ENCODE measurements at regions not wholly inside any gene's neighbourhood (a gene's known extent, or its start where the extent isn't known, plus 50 kb on each side); places are given as distances from the start of the nearest gene placed in this dataset.
"Not testable (repeated sequence)": the region's sequence is repeated elsewhere in the genome, so short reads cannot be mapped to it uniquely, and the experiment has no call there.

DNA sequence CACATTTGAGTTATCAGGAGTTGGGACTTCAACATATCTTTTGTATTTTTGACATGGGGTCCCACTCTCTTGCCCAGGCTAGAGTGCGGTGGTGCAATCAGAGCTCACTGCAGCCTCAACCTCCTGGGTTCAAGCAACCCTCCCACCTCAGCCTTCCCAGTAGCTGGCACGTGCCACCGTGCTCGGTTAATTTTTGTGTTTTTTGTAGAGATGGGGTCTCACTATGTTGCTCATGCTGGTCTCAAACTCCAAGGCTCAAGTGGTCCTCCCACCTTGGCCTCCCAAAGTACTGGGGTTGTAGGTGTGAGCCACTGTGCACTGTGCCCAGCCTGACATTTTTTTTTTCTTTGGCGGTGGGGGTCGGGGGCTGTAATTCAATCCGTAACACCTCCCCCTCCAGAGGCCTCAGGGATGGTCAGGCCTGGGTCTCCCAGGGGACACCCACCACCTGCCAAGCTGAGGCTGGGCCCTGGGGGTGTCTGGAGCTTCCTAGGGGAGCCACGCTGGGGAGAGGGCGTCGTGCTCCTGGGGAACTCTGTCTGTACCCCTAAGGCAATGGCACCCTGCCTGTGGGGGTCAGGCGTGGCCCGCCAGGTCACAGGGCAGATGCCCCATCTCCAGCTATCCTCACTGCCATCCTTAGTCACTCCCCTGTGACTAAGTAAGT lies 102.2 kb downstream of the CRLF3 start:
- Histone ChIP-seq H3K36me3 (ENCODE audit: control insufficient read depth in 1 of 2, insufficient read depth in 2 of 2, low read depth in 1 of 2, low read length in 2 of 2) (peaks cover 0 to 15% of the 10 kb centered on the region in 2 experiments), H3K79me1 (replicated peaks; ENCODE audit: low read length, poor library complexity, severe bottlenecking) (peaks cover 30% of the 10 kb centered on the region)
- not testable (repeated sequence) for H2AFZ ChIP-seq (ENCODE audit: low read depth, low read length); H4K8ac ChIP-seq (ENCODE audit: low read length); H3K27ac ChIP-seq (ENCODE audit: low read length, poor library complexity, severe bottlenecking); H2BK5ac ChIP-seq (ENCODE audit: low read depth, low read length, poor library complexity, severe bottlenecking); H2BK15ac ChIP-seq (ENCODE audit: low read depth, poor library complexity, severe bottlenecking); H3K23ac ChIP-seq (ENCODE audit: low read length in 2 of 2); H4K91ac ChIP-seq (ENCODE audit: low read length); H3K4ac ChIP-seq (ENCODE audit: low read depth in 1 of 2, low read length in 2 of 2); H3K4me1 ChIP-seq (ENCODE audit: control insufficient read depth, insufficient read depth, low read depth, low read length); H3K9ac ChIP-seq (ENCODE audit: low read length); H3K14ac ChIP-seq (ENCODE audit: low read length in 2 of 2); H3K18ac ChIP-seq (ENCODE audit: low read depth in 1 of 2, low read length in 2 of 2); H2BK120ac ChIP-seq (ENCODE audit: low read depth, low read length); H2AK5ac ChIP-seq (ENCODE audit: low read length, severe bottlenecking); H2BK12ac ChIP-seq (ENCODE audit: low read length in 2 of 2); H3K4me2 ChIP-seq (ENCODE audit: low read length, poor library complexity, severe bottlenecking); H3K9me3 ChIP-seq (ENCODE audit: control insufficient read depth, low read length); H3K4me3 ChIP-seq (ENCODE audit: insufficient read depth in 1 of 2, low read depth in 1 of 2, low read length in 2 of 2); DNase-seq; H3K27me3 ChIP-seq (ENCODE audit: control insufficient read depth in 1 of 2, insufficient read depth in 1 of 2, low read length in 2 of 2)
- 95% methylated on average over 8 of the region's 12 CpGs for WGBS

DNA sequence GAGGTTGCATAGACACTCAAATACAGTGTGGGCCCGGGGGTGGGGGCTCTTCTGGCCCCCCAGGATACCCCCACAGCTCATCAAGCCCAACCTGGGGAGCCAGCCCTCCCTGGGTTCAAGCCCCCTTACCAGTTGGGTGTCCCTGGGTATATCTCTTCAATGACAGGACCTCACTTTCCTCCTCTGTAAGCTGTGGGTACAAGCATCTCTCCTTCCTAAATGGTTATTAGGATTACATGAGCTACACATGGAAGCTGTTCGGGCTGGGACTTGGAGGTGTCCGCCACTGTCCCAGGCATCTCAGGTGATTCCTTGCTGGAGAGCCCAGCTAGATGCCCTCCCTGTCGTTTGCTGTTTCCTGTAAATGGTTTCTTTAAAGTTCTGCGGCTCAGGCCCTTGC lies 103.5 kb downstream of the CRLF3 start:
- not testable (repeated sequence) for H2BK5ac ChIP-seq (ENCODE audit: low read depth, low read length, poor library complexity, severe bottlenecking); H2AFZ ChIP-seq (ENCODE audit: low read depth, low read length); H4K8ac ChIP-seq (ENCODE audit: low read length); H3K18ac ChIP-seq (ENCODE audit: low read depth in 1 of 2, low read length in 2 of 2); H3K9ac ChIP-seq (ENCODE audit: low read length); H3K23ac ChIP-seq (ENCODE audit: low read length in 2 of 2); H3K4me1 ChIP-seq (ENCODE audit: control insufficient read depth, insufficient read depth, low read depth, low read length); H3K4me2 ChIP-seq (ENCODE audit: low read length, poor library complexity, severe bottlenecking); H3K4me3 ChIP-seq (ENCODE audit: insufficient read depth in 1 of 2, low read depth in 1 of 2, low read length in 2 of 2); H3K4ac ChIP-seq (ENCODE audit: low read depth in 1 of 2, low read length in 2 of 2); H2AK5ac ChIP-seq (ENCODE audit: low read length, severe bottlenecking); H2BK120ac ChIP-seq (ENCODE audit: low read depth, low read length); H3K27ac ChIP-seq (ENCODE audit: low read length, poor library complexity, severe bottlenecking); H4K91ac ChIP-seq (ENCODE audit: low read length); DNase-seq; H2BK12ac ChIP-seq (ENCODE audit: low read length in 2 of 2); H3K27me3 ChIP-seq (ENCODE audit: control insufficient read depth in 1 of 2, insufficient read depth in 1 of 2, low read length in 2 of 2); H2BK15ac ChIP-seq (ENCODE audit: low read depth, poor library complexity, severe bottlenecking); H3K9me3 ChIP-seq (ENCODE audit: control insufficient read depth, low read length); H3K14ac ChIP-seq (ENCODE audit: low read length in 2 of 2)
- peaks cover 30% of the 10 kb centered on the region for H3K79me1 ChIP-seq (replicated peaks; ENCODE audit: low read length, poor library complexity, severe bottlenecking)
- 99% methylated on average over 4 of the region's 5 CpGs for WGBS
- peaks cover 0 to 20% of the 10 kb centered on the region in 2 experiments for H3K36me3 ChIP-seq (ENCODE audit: control insufficient read depth in 1 of 2, insufficient read depth in 2 of 2, low read depth in 1 of 2, low read length in 2 of 2)

DNA sequence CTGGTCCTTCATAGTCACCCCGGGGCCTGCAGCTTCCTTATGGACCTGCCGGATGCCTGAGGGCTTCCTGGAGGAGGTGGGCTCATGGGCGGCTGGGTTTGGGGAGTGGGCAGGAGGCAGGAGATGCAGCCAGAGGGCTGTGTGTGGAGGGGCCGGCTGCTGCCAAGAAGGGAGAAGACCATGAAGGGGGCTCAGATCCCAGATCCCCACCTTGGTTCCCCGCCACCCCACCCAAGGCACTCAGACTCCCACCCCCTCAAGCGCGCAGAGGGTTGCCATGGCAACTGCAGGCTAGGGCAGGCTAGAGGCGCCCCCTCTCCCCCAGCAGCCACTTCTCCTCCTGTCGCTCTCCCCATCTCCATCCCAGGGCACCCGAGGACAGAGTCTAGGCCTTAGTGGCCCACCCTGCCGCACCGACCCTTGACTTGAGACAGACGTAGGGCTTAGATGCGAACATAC lies 104.5 kb downstream of the CRLF3 start:
- no peak overlapping the region for H3K9ac ChIP-seq (ENCODE audit: low read length)
- DNase-seq, result no peak
- H2BK120ac ChIP-seq (ENCODE audit: low read depth, low read length), result no peak overlapping the region
- no peak overlapping the region for H3K4me3 ChIP-seq (ENCODE audit: insufficient read depth in 1 of 2, low read depth in 1 of 2, low read length in 2 of 2)
- H3K18ac ChIP-seq (ENCODE audit: low read depth in 1 of 2, low read length in 2 of 2), result no peak overlapping the region
- H3K9me3 ChIP-seq (ENCODE audit: control insufficient read depth, low read length), result no peaks in the 10 kb centered on the region
- H3K14ac ChIP-seq (ENCODE audit: low read length in 2 of 2), result no peak overlapping the region
- H3K36me3 ChIP-seq (ENCODE audit: control insufficient read depth in 1 of 2, insufficient read depth in 2 of 2, low read depth in 1 of 2, low read length in 2 of 2), result peaks cover 0 to 20% of the 10 kb centered on the region in 2 experiments
- H2BK15ac ChIP-seq (ENCODE audit: low read depth, poor library complexity, severe bottlenecking), result no peak overlapping the region
- H2AFZ ChIP-seq (ENCODE audit: low read depth, low read length), result no peak overlapping the region
- no peak overlapping the region for H2BK5ac ChIP-seq (ENCODE audit: low read depth, low read length, poor library complexity, severe bottlenecking)
- H3K4me2 ChIP-seq (ENCODE audit: low read length, poor library complexity, severe bottlenecking), result no peak overlapping the region
- H4K8ac ChIP-seq (ENCODE audit: low read length), result no peak overlapping the region
- H2AK5ac ChIP-seq (ENCODE audit: low read length, severe bottlenecking), result no peak overlapping the region
- 96% methylated on average over 11 of the region's 14 CpGs for WGBS
- H4K91ac ChIP-seq (ENCODE audit: low read length), result no peak overlapping the region
- H3K4ac ChIP-seq (ENCODE audit: low read depth in 1 of 2, low read length in 2 of 2), result no peak overlapping the region
- H3K79me1 ChIP-seq (replicated peaks; ENCODE audit: low read length, poor library complexity, severe bottlenecking), result peaks cover 30% of the 10 kb centered on the region
- no peaks in the 10 kb centered on the region for H3K27me3 ChIP-seq (ENCODE audit: control insufficient read depth in 1 of 2, insufficient read depth in 1 of 2, low read length in 2 of 2)
- H3K23ac ChIP-seq (ENCODE audit: low read length in 2 of 2), result no peak overlapping the region
- peaks cover 3% of the 10 kb centered on the region for H3K4me1 ChIP-seq (ENCODE audit: control insufficient read depth, insufficient read depth, low read depth, low read length)
- no peak overlapping the region for H3K27ac ChIP-seq (ENCODE audit: low read length, poor library complexity, severe bottlenecking)
- H2BK12ac ChIP-seq (ENCODE audit: low read length in 2 of 2), result no peak overlapping the region

DNA sequence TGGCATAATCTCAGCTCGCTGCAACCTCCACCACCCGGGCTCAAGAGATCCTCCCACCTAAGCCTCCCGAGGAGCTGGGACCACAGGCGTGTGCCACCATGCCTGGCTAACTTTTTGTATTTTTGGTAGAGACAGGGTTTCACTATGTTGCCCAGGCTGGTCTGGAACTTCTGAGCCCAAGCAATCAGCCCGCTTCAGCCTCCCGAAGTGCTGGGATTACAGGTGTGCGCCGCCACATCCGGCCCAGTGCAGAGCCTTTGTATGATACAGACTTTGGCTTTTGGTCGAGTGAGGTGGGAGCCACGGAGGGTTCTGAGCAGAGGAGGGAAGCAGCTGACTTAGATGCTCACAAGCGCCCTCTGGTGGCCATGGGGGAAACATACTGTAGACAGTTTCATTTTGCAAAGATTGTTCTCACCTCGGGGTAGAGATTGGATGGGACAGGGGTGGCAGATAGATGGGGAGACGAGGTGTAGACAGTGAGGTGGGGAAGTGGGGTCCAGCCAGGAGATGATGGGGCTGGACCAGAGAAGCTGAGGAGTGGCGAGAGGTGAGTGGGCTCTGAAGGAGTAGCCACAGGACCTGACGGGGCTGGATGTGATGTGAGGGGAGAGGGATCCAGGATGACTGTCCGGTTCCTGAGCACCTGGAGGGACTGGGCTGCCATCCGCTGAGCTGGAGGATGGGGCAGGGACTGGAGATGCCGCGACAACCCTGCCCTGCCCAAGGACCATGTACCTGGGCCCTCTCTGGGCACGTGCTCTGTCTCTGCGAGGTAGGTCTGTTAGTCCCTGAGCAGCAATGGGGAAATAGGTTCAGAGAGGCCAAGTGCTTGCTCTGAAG lies 105.1 kb downstream of the CRLF3 start:
- not testable (repeated sequence) for H3K4me1 ChIP-seq (ENCODE audit: control insufficient read depth, insufficient read depth, low read depth, low read length); H3K9me3 ChIP-seq (ENCODE audit: control insufficient read depth, low read length); H2BK5ac ChIP-seq (ENCODE audit: low read depth, low read length, poor library complexity, severe bottlenecking); H3K4ac ChIP-seq (ENCODE audit: low read depth in 1 of 2, low read length in 2 of 2); H3K27me3 ChIP-seq (ENCODE audit: control insufficient read depth in 1 of 2, insufficient read depth in 1 of 2, low read length in 2 of 2); H3K4me2 ChIP-seq (ENCODE audit: low read length, poor library complexity, severe bottlenecking); H2BK120ac ChIP-seq (ENCODE audit: low read depth, low read length); H3K9ac ChIP-seq (ENCODE audit: low read length); H3K23ac ChIP-seq (ENCODE audit: low read length in 2 of 2); H3K14ac ChIP-seq (ENCODE audit: low read length in 2 of 2); H4K91ac ChIP-seq (ENCODE audit: low read length); H2AK5ac ChIP-seq (ENCODE audit: low read length, severe bottlenecking); H2BK12ac ChIP-seq (ENCODE audit: low read length in 2 of 2); H3K27ac ChIP-seq (ENCODE audit: low read length, poor library complexity, severe bottlenecking); H3K18ac ChIP-seq (ENCODE audit: low read depth in 1 of 2, low read length in 2 of 2); H4K8ac ChIP-seq (ENCODE audit: low read length); H2AFZ ChIP-seq (ENCODE audit: low read depth, low read length); H2BK15ac ChIP-seq (ENCODE audit: low read depth, poor library complexity, severe bottlenecking); H3K4me3 ChIP-seq (ENCODE audit: insufficient read depth in 1 of 2, low read depth in 1 of 2, low read length in 2 of 2)
- peaks cover 32% of the 10 kb centered on the region for H3K79me1 ChIP-seq (replicated peaks; ENCODE audit: low read length, poor library complexity, severe bottlenecking)
- 83% methylated on average over 22 of the region's 22 CpGs for WGBS
- peaks cover 0 to 20% of the 10 kb centered on the region in 2 experiments for H3K36me3 ChIP-seq (ENCODE audit: control insufficient read depth in 1 of 2, insufficient read depth in 2 of 2, low read depth in 1 of 2, low read length in 2 of 2)
- peak; percentile 63 for DNase-seq

Data from mesenchymal stem cell (in vitro differentiated cells and primary cell).